SK-N-SH (cell line): ENCODE measurements at regions not wholly inside any gene's neighbourhood (a gene's known extent, or its start where the extent isn't known, plus 50 kb on each side); places are given as distances from the start of the nearest gene placed in this dataset.
"Not testable (repeated sequence)": the region's sequence is repeated elsewhere in the genome, so short reads cannot be mapped to it uniquely, and the experiment has no call there.

Source experiments
- CTCF ChIA-PET: fragments of 300-600, 350-600 bp; formaldehyde crosslinking; extraction: SDS; loops from one replicate; lab custom pipeline; 2021; lab: Yijun Ruan, JAX
- POLR2A ChIA-PET: fragments of 350-600 bp; sonication (Branson Sonifier 250); formaldehyde crosslinking; extraction: SDS; loops from one replicate; lab custom pipeline; 2020; ENCODE audit warnings: antibody characterized with exemption, inconsistent platforms; lab: Yijun Ruan, JAX
- DNase-seq: peaks from one replicate; pipeline ENCODE4 v3.0.0; 2012
- H2AFZ ChIP-seq: fragments of 200-600 bp; sonication (generic); 2 replicates; pipeline ENCODE4 v1.8.1; 2016; ENCODE audit warnings: antibody characterized with exemption, mild to moderate bottlenecking, low read depth
- H3F3A ChIP-seq: fragments of 200-600 bp; sonication (generic); replicated peaks from 2 replicates; pipeline ENCODE3; 2016; ENCODE audit warnings: antibody characterized with exemption, mild to moderate bottlenecking; ENCODE audit not compliant: insufficient read depth
- H3K27ac ChIP-seq, 2 experiments: fragments of 200-500 bp in 1 of 2; fragments of 200-600 bp in 1 of 2; sonication (Bioruptor generic) in 1 of 2; sonication (generic), shearing (Covaris generic) in 1 of 2; 2 replicates each; pipeline versions ENCODE4 v1.5.1 to v1.6.1; 2014 to 2016; ENCODE audit warnings: low read depth in 2 of 2, inconsistent platforms in 1 of 2, low read length in 1 of 2, mild to moderate bottlenecking in 1 of 2, mixed read lengths in 1 of 2
- H3K27me3 ChIP-seq: fragments of 200-600 bp; sonication (generic), shearing (Covaris generic); 2 replicates; pipeline ENCODE4 v1.6.1; 2016; ENCODE audit warnings: mixed run types; ENCODE audit not compliant: insufficient read depth
- H3K36me3 ChIP-seq, 2 experiments: fragments of 200-500 bp in 1 of 2; fragments of 200-600 bp in 1 of 2; sonication (Bioruptor generic) in 1 of 2; sonication (generic) in 1 of 2; replicated peaks in 1 of 2; 2 replicates each; pipeline versions ENCODE3 to v1.5.1; 2014 to 2016; ENCODE audit warnings: low read length in 1 of 2, mild to moderate bottlenecking in 1 of 2; ENCODE audit not compliant: insufficient read depth in 2 of 2, control insufficient read depth in 1 of 2
- H3K4me1 ChIP-seq, 2 experiments: fragments of 200-500 bp in 1 of 2; fragments of 200-600 bp in 1 of 2; sonication (Bioruptor generic) in 1 of 2; sonication (generic), shearing (Covaris generic) in 1 of 2; 2 replicates each; pipeline versions ENCODE4 v1.5.1 to v1.6.1; 2014 to 2016; ENCODE audit warnings: low read depth in 1 of 2, low read length in 1 of 2, mixed run types in 1 of 2; ENCODE audit not compliant: insufficient read depth in 2 of 2, control insufficient read depth in 1 of 2
- H3K4me2 ChIP-seq: fragments of 200-600 bp; sonication (generic), shearing (Covaris generic); 2 replicates; pipeline ENCODE4 v1.6.1; 2017; ENCODE audit warnings: mixed run types
- H3K4me3 ChIP-seq, 2 experiments: fragments of 200-500 bp in 1 of 2; fragments of 200-600 bp in 1 of 2; sonication (Bioruptor generic) in 1 of 2; sonication (generic), shearing (Covaris generic) in 1 of 2; 2 replicates each; pipeline versions ENCODE4 v1.5.1 to v1.8.1; 2014 to 2016; ENCODE audit warnings: low read depth in 2 of 2, inconsistent platforms in 1 of 2, low read length in 1 of 2, mild to moderate bottlenecking in 1 of 2, mixed read lengths in 1 of 2, moderate library complexity in 1 of 2
- H3K79me2 ChIP-seq: fragments of 200-600 bp; sonication (generic); 2 replicates; pipeline ENCODE4 v1.8.1; 2017; ENCODE audit warnings: mild to moderate bottlenecking; ENCODE audit not compliant: insufficient read depth
- H3K9ac ChIP-seq: fragments of 200-600 bp; sonication (generic); 2 replicates; pipeline ENCODE4 v1.6.1; 2017; ENCODE audit warnings: mixed run types
- H3K9me2 ChIP-seq: fragments of 200-600 bp; sonication (generic); 2 replicates; pipeline ENCODE4 v1.6.1; 2017; ENCODE audit warnings: mixed run types
- H3K9me3 ChIP-seq: fragments of 200-600 bp; sonication (generic); 2 replicates; pipeline ENCODE4 v1.6.1; 2017; ENCODE audit warnings: mixed run types, mild to moderate bottlenecking, moderate library complexity
- H4K20me1 ChIP-seq: fragments of 200-600 bp; sonication (generic); 2 replicates; pipeline ENCODE4 v1.6.1; 2017; ENCODE audit warnings: mild to moderate bottlenecking, mixed run types; ENCODE audit not compliant: insufficient read depth
- ELF1 ChIP-seq: IDR thresholded peaks from 2 replicates; pipeline ENCODE4 v1.4.0; 2012
- EP300 ChIP-seq, 2 experiments: IDR thresholded peaks; 2 replicates each; pipeline versions ENCODE4 v1.4.0 to v1.6.1; 2012; ENCODE audit warnings: borderline replicate concordance in 1 of 2, low read depth in 1 of 2, low read length in 1 of 2
- JUND ChIP-seq: IDR thresholded peaks from 2 replicates; pipeline ENCODE4 v1.4.0; 2012
- MAX ChIP-seq: IDR thresholded peaks from 2 replicates; pipeline ENCODE4 v1.4.0; 2012; ENCODE audit warnings: low read depth
- POLR2AphosphoS5 ChIP-seq: IDR thresholded peaks from 2 replicates; pipeline ENCODE4 v1.6.1; 2012; ENCODE audit warnings: low read depth, low read length
- RFX5 ChIP-seq: IDR thresholded peaks from 2 replicates; pipeline ENCODE4 v1.6.1; 2012; ENCODE audit warnings: mild to moderate bottlenecking, improper control_type of control experiment, low read length
- SIN3A ChIP-seq: IDR thresholded peaks from 2 replicates; pipeline ENCODE4 v1.6.1; 2012; ENCODE audit warnings: low read depth, mild to moderate bottlenecking, low read length, moderate library complexity, borderline replicate concordance
- TAF1 ChIP-seq: IDR thresholded peaks from 2 replicates; pipeline ENCODE4 v1.6.1; 2012; ENCODE audit warnings: low read depth, mild to moderate bottlenecking, low read length, moderate library complexity, borderline replicate concordance
- USF1 ChIP-seq: IDR thresholded peaks from 2 replicates; pipeline ENCODE4 v1.4.0; 2012; ENCODE audit warnings: low read depth, borderline replicate concordance
- YY1 ChIP-seq: IDR thresholded peaks from 2 replicates; pipeline ENCODE4 v1.4.0; 2012; ENCODE audit warnings: low read depth, mild to moderate bottlenecking
- WGBS: methylation state at CpG from one replicate; pipeline ENCODE4 v1.1.6; 2017; ENCODE audit warnings: low lambda C conversion rate; 5-methylcytosine and 5-hydroxymethylcytosine counted together
- TF ChIP-seq, protein P1 (sequence below): fragments of 150-350 bp; IDR thresholded peaks from 2 replicates; pipeline ENCODE4 v1.6.1; 2016; ENCODE audit warnings: mild to moderate bottlenecking, low read depth, low read length
- TF ChIP-seq, protein P2 (sequence below): IDR thresholded peaks from 2 replicates; pipeline ENCODE4; 2012

- CTCF ChIA-PET, result no interaction called here
- H4K20me1 ChIP-seq, result no peaks in the 10 kb centered on the region
- H3K4me3 ChIP-seq, result no peak overlapping the region
- no peak overlapping the region for H2AFZ ChIP-seq
- no peaks in the 10 kb centered on the region for H3K9me3 ChIP-seq
- no peak for TF ChIP-seq JUND
- no peak for TF ChIP-seq SIN3A
- TF ChIP-seq, protein P1, sequence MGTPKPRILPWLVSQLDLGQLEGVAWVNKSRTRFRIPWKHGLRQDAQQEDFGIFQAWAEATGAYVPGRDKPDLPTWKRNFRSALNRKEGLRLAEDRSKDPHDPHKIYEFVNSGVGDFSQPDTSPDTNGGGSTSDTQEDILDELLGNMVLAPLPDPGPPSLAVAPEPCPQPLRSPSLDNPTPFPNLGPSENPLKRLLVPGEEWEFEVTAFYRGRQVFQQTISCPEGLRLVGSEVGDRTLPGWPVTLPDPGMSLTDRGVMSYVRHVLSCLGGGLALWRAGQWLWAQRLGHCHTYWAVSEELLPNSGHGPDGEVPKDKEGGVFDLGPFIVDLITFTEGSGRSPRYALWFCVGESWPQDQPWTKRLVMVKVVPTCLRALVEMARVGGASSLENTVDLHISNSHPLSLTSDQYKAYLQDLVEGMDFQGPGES, result no peak
- TF ChIP-seq, protein P2, sequence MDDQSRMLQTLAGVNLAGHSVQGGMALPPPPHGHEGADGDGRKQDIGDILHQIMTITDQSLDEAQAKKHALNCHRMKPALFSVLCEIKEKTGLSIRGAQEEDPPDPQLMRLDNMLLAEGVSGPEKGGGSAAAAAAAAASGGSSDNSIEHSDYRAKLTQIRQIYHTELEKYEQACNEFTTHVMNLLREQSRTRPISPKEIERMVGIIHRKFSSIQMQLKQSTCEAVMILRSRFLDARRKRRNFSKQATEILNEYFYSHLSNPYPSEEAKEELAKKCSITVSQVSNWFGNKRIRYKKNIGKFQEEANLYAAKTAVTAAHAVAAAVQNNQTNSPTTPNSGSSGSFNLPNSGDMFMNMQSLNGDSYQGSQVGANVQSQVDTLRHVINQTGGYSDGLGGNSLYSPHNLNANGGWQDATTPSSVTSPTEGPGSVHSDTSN, result no peak
- no peak for TF ChIP-seq YY1
- no peak for TF ChIP-seq MAX
- TF ChIP-seq USF1, result no peak
- TF ChIP-seq RFX5, result no peak
- TF ChIP-seq ELF1, result no peak
- TF ChIP-seq POLR2AphosphoS5, result no peak
- TF ChIP-seq EP300 (IDR thresholded peaks at IDR 0.05; ENCODE audit: borderline replicate concordance in 1 of 2, low read depth in 1 of 2, low read length in 1 of 2), result no peak
- TF ChIP-seq TAF1, result no peak
- TF ChIP-seq, all 33 proteins: peak for 0
- POLR2A ChIA-PET, result no interaction called here
- WGBS, result 77% methylated on average over 4 of the region's 4 CpGs
- H3K36me3 ChIP-seq, result no peaks in the 10 kb centered on the region
- peaks cover 3 to 41% of the 10 kb centered on the region in 2 experiments; a peak in 1 of 4 replicates for H3K4me1 ChIP-seq
- no peak for DNase-seq
- no peaks in the 10 kb centered on the region for H3K9me2 ChIP-seq
- H3K9ac ChIP-seq, result no peak overlapping the region
- H3K79me2 ChIP-seq, result no peaks in the 10 kb centered on the region
- H3F3A ChIP-seq, result no peaks in the 10 kb centered on the region
- H3K27me3 ChIP-seq, result no peaks in the 10 kb centered on the region
- H3K27ac ChIP-seq, result no peak overlapping the region
- no peak overlapping the region for H3K4me2 ChIP-seq
Observed at GRCh38 chr16:29198231-29198630, 208.3 kb downstream of the NPIPB11 start.

DNA sequence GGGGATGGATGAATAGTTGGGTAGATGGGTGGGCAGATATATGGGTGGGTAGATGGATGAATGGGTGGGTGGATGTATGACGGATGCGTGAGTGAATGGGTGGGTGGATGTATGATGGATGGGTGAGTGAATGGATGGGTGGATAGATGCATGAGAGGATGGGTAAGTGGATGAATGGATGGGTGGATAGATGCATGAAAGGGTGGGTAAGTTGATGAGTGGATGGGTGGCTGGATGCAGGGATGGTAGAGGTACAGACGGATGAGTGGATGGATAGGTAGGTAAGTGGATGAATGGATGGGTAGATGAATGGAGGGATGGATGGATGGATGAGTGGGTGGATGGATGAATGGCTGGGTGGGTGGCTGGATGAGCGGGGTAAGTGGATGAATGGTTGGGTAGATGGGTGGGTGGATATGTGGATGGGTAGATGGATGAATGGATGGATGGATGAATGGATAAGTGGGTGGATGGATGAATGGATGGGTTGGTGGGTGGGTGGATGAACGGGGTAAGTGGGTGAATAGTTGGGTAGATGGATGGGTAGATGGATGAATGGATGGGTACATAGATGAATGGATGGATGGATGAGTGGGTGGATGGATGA lies 208.9 kb downstream of the NPIPB11 start:
- H3K36me3 ChIP-seq, POLR2A ChIA-PET, H3K4me3 ChIP-seq, H3F3A ChIP-seq, H2AFZ ChIP-seq, H3K4me2 ChIP-seq, DNase-seq, H3K9me2 ChIP-seq, CTCF ChIA-PET, H3K27me3 ChIP-seq, H3K9ac ChIP-seq, H4K20me1 ChIP-seq, H3K79me2 ChIP-seq, H3K27ac ChIP-seq, H3K9me3 ChIP-seq: not testable (repeated sequence)
- peaks cover 3 to 41% of the 10 kb centered on the region in 2 experiments; a peak in 1 of 4 replicates for H3K4me1 ChIP-seq
- WGBS, result 81% methylated on average over 5 of the region's 5 CpGs

- H3K9me3 ChIP-seq, H3K36me3 ChIP-seq, H3K4me3 ChIP-seq, H4K20me1 ChIP-seq, DNase-seq, POLR2A ChIA-PET, H3F3A ChIP-seq, H3K79me2 ChIP-seq, H3K27me3 ChIP-seq, H3K9ac ChIP-seq, H3K27ac ChIP-seq, H3K4me2 ChIP-seq, H2AFZ ChIP-seq, CTCF ChIA-PET, H3K9me2 ChIP-seq: not testable (repeated sequence)
- peaks cover 3 to 40% of the 10 kb centered on the region in 2 experiments; a peak in 1 of 4 replicates for H3K4me1 ChIP-seq
- 88% methylated on average over 1 of the region's 1 CpG for WGBS
Observed at GRCh38 chr16:29196746-29197145, 209.8 kb downstream of the NPIPB11 start.

- H3K27me3 ChIP-seq, H3K4me3 ChIP-seq, H3K9me2 ChIP-seq, H3F3A ChIP-seq, H3K79me2 ChIP-seq, H3K9me3 ChIP-seq, H2AFZ ChIP-seq, CTCF ChIA-PET, H4K20me1 ChIP-seq, H3K27ac ChIP-seq, DNase-seq, H3K36me3 ChIP-seq, H3K9ac ChIP-seq, POLR2A ChIA-PET, H3K4me2 ChIP-seq: not testable (repeated sequence)
- 82% methylated on average over 19 of the region's 19 CpGs for WGBS
- H3K4me1 ChIP-seq, result peaks cover 3 to 41% of the 10 kb centered on the region in 2 experiments; a peak in 1 of 4 replicates
Observed at GRCh38 chr16:29195116-29195872, 210.4 kb downstream of the LAT start.
